ENCODE measurements at regions not wholly inside any gene's neighbourhood (a gene's known extent, or its start where the extent isn't known, plus 50 kb on each side); places are given as distances from the start of the nearest gene placed in this dataset.

DNA sequence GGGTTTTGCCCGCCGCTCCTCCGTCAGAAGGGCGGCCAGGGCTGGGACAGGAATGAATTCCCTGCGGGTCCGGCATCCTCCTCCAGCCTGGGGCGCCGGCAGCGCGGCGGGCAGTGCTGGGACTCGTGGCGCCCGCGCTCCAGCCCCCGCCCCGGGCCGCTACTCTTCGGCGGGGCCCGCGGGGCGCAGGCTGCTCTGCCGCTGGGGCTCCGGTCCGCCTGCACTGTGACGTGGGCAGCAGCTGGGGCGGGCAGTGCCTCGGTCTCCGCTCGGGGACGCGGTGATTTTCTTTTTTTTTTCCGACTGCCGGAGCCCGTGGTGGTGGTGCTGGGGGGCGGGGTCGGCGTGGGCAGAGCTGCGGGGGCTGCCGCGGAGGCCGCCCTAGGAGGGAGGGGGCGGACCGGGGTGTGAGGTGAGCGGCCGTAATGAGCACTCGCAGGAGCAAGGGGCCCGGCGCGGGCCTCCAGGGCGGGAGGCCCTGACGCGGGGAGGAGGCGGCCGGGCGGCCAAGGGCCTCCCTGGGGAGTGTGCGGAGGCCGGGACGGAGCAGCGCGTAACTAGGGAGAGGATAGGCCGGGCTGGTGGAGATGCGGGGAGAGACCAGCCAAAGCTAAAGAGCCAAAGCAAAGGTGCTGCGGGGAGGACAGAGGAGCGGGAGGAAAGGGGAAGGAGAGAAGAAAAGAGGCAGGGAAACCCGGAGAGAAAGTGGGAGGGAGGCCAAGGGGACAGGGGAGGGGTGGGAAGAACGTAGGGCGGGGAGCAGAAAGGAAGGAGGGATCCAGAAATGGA is 73.3 kb upstream of the ZBED5 start:
- TF ChIP-seq, protein P1, sequence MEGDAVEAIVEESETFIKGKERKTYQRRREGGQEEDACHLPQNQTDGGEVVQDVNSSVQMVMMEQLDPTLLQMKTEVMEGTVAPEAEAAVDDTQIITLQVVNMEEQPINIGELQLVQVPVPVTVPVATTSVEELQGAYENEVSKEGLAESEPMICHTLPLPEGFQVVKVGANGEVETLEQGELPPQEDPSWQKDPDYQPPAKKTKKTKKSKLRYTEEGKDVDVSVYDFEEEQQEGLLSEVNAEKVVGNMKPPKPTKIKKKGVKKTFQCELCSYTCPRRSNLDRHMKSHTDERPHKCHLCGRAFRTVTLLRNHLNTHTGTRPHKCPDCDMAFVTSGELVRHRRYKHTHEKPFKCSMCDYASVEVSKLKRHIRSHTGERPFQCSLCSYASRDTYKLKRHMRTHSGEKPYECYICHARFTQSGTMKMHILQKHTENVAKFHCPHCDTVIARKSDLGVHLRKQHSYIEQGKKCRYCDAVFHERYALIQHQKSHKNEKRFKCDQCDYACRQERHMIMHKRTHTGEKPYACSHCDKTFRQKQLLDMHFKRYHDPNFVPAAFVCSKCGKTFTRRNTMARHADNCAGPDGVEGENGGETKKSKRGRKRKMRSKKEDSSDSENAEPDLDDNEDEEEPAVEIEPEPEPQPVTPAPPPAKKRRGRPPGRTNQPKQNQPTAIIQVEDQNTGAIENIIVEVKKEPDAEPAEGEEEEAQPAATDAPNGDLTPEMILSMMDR (IDR thresholded peaks at IDR 0.05; ENCODE audit: low read depth, low read length, missing control alignments) = no peak
- DNase-seq (ENCODE audit: low read depth) = no peak
- H3K4me3 ChIP-seq (ENCODE audit: low read depth, low read length) = peak overlapping the region; percentile 44

DNA sequence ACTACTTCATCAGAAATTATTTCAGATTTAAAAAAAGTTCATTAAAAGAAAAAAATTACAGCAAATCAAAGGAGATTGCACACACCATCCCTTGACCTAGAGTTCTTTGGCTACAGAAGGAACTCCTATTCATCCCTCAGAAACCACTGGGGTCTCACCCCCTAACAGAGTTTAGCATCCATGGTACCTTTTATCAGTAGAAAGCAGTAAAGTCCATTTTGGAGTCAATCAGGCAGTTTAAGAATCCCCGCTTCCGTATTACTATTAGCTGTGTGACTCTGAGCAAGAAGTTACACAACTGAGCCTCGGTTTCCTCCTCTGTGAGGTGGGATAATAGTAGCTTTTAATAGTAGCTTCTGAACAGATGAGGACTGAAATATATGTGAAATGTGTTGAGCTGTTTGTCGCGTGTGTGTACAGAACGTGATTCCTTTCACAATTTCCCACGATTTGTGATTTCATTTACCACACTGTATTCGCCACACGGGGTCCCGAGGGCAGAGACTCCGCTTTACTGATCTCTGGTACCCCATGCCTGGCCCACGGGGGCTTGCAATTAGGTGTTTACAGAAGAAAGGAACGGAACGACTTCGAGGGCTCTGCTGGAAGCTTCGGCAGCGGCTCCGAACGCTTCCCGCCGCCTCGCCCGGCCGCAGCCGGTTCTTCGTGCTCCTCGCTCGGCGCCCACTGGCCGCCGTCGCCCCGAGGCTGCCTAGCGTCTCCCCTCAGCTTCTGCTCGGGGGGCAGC is 72.5 kb upstream of the ZBED5 start:
- DNase-seq (ENCODE audit: low read depth) = no peak

DNA sequence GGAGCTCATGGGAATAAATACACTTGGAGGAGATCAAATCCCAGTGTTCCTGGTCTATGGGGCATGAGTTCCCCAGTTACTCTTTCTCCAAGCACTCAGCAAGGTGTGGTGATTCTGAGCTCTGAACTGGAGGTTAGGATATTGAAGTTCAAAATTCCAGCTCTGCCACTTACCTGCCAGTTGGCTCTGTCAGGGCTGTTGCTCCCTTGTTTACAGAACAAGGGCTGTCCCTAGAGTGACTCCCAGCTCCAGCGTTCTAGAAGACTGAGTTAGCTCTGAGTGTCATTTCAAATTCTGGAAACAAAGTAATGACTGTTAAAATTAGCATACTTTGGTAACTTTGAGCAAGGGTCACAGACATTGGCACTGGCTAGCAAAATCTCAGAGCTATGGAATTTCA is 69.7 kb upstream of the ZBED5 start:
- TF ChIP-seq, protein P1 (IDR thresholded peaks at IDR 0.05; ENCODE audit: low read depth, low read length, missing control alignments) = no peak
- H3K4me3 ChIP-seq (ENCODE audit: low read depth, low read length) = no peak overlapping the region
- no peak for DNase-seq (ENCODE audit: low read depth)

More for the DNA sequence above, 72.5 kb upstream of the ZBED5 start:
- TF ChIP-seq, protein P1 (IDR thresholded peaks at IDR 0.05; ENCODE audit: low read depth, low read length, missing control alignments) = no peak
- H3K4me3 ChIP-seq (ENCODE audit: low read depth, low read length) = peak overlapping the region; percentile 44

DNA sequence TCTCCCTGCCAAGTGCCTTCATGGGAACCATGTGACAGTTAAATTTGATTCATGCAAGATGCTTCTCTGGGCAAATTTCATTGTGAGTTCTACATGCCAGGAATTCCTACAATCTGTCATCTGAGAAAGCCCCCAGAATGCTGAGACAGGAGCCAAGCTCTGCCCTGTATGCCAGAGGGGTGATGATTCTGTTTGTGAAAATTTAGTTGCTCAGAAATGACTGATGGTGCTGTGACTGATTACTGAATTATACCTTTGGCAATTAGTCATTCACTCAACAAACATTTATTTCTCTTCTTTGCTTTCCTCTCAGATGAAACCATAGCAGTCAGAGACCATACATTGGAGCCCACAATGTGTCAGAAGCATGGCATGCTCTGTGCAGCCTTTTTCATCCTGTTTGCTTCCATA is 69.0 kb upstream of the ZBED5 start:
- TF ChIP-seq, protein P1 (IDR thresholded peaks at IDR 0.05; ENCODE audit: low read depth, low read length, missing control alignments) = no peak
- no peak for DNase-seq (ENCODE audit: low read depth)
- no peak overlapping the region for H3K4me3 ChIP-seq (ENCODE audit: low read depth, low read length)

DNA sequence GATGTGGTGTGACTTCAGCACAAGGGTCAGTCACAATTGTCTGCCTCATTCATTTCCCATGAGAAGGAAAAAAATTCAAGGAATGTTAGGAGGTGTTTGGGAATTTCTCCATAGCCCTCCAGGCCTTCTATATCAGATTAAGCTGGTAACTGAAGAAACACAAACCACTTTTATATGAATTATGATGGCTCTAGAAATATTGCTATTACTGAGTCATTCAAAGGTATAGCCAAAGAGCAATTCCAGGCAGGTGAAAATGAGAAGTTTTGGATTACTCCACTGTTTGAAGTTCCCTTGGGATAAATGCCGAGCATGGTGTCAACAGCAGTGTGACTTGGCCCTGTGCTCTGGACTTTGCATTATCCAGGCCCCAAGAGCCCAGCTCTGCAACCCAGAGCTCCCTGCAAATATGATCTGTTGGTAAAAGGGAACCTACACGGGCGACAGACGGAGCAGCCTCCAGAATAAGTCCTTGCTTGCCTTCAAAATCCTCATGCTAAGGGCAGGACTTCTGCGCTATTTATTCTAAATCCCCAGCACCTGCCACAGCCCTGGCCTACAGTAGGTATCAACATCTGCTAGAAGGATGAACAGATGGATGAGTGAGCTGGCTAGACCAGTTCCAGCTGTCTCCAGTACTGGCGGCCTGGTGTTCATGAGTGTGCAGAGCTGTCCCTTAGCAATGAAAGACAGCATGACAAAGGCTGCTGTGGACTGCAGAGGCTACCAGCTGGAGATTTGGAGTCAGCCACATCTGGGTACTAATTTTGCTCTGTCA is 67.5 kb upstream of the ZBED5 start:
- H3K4me3 ChIP-seq (ENCODE audit: low read depth, low read length) = no peak overlapping the region
- TF ChIP-seq, protein P1 (IDR thresholded peaks at IDR 0.05; ENCODE audit: low read depth, low read length, missing control alignments) = no peak
- DNase-seq (ENCODE audit: low read depth) = no peak

DNA sequence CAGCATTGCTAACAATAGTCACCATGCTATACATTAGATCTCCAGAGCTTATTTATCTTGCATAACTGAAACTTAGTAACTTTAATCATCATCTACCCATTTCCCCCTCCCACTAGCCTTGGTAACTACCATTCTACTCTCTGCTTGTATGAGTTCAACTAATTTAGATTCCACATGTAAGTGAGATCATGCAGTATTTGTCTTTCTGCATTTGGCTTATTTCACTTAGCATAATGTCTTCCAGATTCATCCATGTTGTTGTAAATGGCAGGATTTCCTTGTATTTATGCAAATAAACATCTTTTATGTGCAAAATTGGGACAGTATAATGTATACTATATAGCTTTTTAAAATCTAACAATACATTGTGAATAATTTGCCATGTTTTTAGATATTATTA is 66.0 kb upstream of the ZBED5 start:
- no peak for DNase-seq (ENCODE audit: low read depth)
- H3K4me3 ChIP-seq (ENCODE audit: low read depth, low read length) = no peak overlapping the region
- TF ChIP-seq, protein P1 (IDR thresholded peaks at IDR 0.05; ENCODE audit: low read depth, low read length, missing control alignments) = no peak

Data from GM12864 (cell line).